Activated naive CD8-positive, alpha-beta T cell (primary cell): ENCODE measurements at regions not wholly inside any gene's neighbourhood (a gene's known extent, or its start where the extent isn't known, plus 50 kb on each side); places are given as distances from the start of the nearest gene placed in this dataset.
"Not testable (repeated sequence)": the region's sequence is repeated elsewhere in the genome, so short reads cannot be mapped to it uniquely, and the experiment has no call there.

Experiments used
- H3K27ac Mint-ChIP-seq: one replicate; pipeline ENCODE4 v1.8.0; 2021; ENCODE audit warnings: mixed read lengths
- H3K27me3 Mint-ChIP-seq: one replicate; pipeline ENCODE4 v1.8.0; 2021; ENCODE audit warnings: mixed read lengths
- H3K36me3 Mint-ChIP-seq: one replicate; pipeline ENCODE4 v1.8.0; 2021; ENCODE audit warnings: mixed read lengths
- H3K4me1 Mint-ChIP-seq: one replicate; pipeline ENCODE4 v1.8.0; 2021; ENCODE audit warnings: low read depth, mixed read lengths
- H3K4me3 Mint-ChIP-seq: one replicate; pipeline ENCODE4 v1.8.0; 2021; ENCODE audit warnings: mild to moderate bottlenecking, mixed read lengths
- H3K9me3 Mint-ChIP-seq: one replicate; pipeline ENCODE4 v1.8.0; 2021; ENCODE audit warnings: low read depth, mixed read lengths

DNA sequence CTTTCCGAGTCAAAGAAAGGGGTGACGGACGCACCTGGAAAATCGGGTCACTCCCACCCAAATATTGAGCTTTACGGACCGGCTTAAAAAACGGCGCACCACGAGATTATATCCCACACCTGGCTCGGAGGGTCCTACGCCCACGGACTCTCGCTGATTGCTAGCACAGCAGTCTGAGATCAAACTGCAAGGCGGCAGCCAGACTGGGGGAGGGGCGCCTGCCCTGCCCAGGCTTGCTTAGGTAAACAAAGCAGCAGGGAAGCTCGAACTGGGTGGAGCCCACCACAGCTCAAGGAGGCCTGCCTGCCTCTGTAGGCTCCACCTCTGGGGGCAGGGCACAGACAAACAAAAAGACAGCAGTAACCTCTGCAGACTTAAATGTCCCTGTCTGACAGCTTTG lies 1416.9 kb downstream of the SLITRK5 start:
- H3K4me1 Mint-ChIP-seq, H3K27ac Mint-ChIP-seq, H3K27me3 Mint-ChIP-seq, H3K36me3 Mint-ChIP-seq, H3K9me3 Mint-ChIP-seq, H3K4me3 Mint-ChIP-seq: not testable (repeated sequence)

DNA sequence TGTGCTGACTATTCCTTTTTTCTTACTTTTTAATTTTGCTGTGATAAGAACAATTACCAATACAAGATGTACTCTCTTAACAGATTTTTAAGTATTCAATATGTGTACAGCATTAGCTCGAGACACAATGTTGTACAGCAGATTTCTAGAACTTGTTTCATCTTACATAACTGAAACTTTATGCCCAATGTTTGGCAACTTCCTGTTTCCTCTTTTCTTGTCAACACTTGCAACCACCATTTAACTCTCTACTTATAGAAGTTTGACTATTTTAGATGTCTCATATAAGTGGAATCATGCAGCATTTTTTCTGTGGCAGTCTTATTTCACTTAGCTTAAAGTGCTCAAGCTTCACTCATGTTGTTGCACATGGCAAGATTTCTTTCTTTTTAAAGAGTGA lies 1426.8 kb downstream of the SLITRK5 start:
- no peak overlapping the region for H3K4me3 Mint-ChIP-seq
- no peak overlapping the region for H3K27ac Mint-ChIP-seq
- no peaks in the 10 kb centered on the region for H3K36me3 Mint-ChIP-seq
- peaks cover 5% of the 10 kb centered on the region for H3K4me1 Mint-ChIP-seq
- no peaks in the 10 kb centered on the region for H3K27me3 Mint-ChIP-seq
- H3K9me3 Mint-ChIP-seq: no peaks in the 10 kb centered on the region

DNA sequence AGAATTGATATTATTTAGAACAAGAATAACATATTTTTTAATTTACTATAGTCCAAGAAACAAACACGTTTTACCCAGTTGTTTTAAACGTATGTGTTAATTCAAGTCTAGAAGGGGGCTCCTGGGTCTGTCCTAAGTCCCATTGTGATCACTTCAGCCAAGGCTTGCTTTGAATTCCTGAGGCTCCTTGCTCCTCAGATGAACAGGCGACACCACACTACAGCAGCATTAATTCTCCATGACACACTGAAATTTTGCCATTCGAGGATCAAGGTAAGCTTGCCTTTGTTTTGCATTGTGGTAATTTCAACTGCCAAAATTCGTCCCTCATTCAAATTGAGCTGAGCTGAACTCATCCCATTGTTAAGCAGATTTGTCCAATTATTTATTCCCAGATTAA lies 1442.6 kb downstream of the SLITRK5 start:
- Mint-ChIP-seq H3K4me1 (no peaks in the 10 kb centered on the region), H3K9me3 (no peaks in the 10 kb centered on the region), H3K4me3 (no peak overlapping the region), H3K27me3 (no peaks in the 10 kb centered on the region), H3K36me3 (no peaks in the 10 kb centered on the region), H3K27ac (no peak overlapping the region)

DNA sequence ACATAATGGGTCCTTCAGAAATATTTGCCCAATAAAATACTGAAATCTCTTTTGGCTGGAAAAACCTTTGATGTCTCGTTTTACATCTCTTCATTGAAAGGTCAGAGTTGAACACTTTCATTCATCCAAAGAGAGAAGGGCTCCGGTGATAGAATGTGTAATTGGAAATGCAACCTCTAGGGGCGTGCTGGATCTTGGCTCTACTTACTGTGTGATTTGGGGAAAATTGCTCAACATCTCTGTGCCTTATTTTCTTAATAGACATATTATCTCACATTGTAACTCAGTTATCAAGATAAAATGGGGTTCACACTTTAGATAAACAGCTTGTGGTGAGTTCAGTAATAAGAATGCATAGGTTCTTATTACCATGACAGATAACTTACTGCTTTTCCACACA lies 1444.1 kb downstream of the SLITRK5 start:
- H3K27me3 Mint-ChIP-seq: no peaks in the 10 kb centered on the region
- no peak overlapping the region for H3K27ac Mint-ChIP-seq
- H3K4me3 Mint-ChIP-seq: no peak overlapping the region
- no peaks in the 10 kb centered on the region for H3K9me3 Mint-ChIP-seq
- no peaks in the 10 kb centered on the region for H3K36me3 Mint-ChIP-seq
- no peaks in the 10 kb centered on the region for H3K4me1 Mint-ChIP-seq

DNA sequence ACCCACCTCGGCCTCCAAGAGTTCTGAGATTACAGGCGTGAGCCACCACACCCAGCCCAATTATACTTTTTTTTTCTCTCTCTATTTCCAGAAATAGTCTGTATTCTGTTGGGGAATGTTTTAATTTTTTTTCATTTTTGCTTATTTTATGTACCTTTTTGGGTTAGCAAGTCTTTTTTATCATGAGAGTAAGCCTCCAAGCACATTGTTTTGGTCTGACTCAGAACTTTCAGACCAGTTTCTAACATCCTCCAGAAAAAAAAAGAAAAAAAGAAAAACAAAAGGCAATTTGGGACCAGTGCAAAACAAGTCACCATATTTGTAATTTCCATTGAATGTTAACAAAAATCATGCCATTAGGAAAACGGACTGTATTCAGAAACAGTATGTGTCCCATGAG lies 1465.5 kb downstream of the SLITRK5 start:
- H3K9me3 Mint-ChIP-seq: no peaks in the 10 kb centered on the region
- H3K36me3 Mint-ChIP-seq: no peaks in the 10 kb centered on the region
- H3K4me1 Mint-ChIP-seq: no peaks in the 10 kb centered on the region
- no peak overlapping the region for H3K27ac Mint-ChIP-seq
- H3K4me3 Mint-ChIP-seq: no peak overlapping the region
- no peaks in the 10 kb centered on the region for H3K27me3 Mint-ChIP-seq

DNA sequence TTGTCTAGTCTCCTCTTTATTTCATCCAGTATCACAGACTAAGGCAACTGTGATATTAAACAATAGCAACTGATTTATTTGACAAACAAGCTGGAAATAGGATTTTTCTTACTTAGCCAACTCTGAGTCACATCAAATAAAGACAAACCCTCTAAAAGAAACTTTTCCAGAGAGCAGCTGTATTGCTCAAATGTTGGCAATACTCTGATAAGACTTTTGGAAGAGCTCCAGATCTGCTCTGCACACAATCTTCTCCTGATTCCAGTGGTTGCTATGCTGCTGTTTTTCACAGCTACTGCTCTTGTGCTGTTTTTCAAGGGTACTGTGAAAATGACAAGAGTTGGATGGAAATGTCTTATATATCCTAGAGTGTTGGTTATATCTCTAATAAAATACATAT lies 1479.2 kb downstream of the SLITRK5 start:
- H3K4me3 Mint-ChIP-seq: no peak overlapping the region
- no peaks in the 10 kb centered on the region for H3K4me1 Mint-ChIP-seq
- H3K27me3 Mint-ChIP-seq: no peaks in the 10 kb centered on the region
- no peaks in the 10 kb centered on the region for H3K36me3 Mint-ChIP-seq
- H3K9me3 Mint-ChIP-seq: no peaks in the 10 kb centered on the region
- no peak overlapping the region for H3K27ac Mint-ChIP-seq

DNA sequence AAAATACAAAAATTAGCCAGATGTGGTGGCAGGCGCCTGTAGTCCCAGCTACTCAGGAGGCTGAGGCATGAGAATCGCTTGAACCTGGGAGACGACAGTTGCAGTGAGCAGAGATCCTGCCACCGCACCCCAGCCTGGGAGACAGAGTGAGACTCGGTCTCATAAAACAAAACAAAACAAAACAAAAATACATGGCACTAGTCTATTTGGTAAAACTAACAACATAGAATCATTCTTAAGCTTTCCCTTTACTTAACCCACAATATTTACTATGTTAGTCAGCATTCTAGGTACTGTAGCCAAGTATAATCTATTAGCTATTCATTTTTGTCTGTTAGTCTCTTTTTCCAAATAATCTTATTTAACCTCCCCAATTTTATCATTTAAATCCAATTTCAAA lies 1482.8 kb downstream of the SLITRK5 start:
- Mint-ChIP-seq H3K27ac (no peak overlapping the region), H3K9me3 (no peaks in the 10 kb centered on the region), H3K4me1 (no peaks in the 10 kb centered on the region), H3K4me3 (no peak overlapping the region), H3K27me3 (no peaks in the 10 kb centered on the region), H3K36me3 (no peaks in the 10 kb centered on the region)

DNA sequence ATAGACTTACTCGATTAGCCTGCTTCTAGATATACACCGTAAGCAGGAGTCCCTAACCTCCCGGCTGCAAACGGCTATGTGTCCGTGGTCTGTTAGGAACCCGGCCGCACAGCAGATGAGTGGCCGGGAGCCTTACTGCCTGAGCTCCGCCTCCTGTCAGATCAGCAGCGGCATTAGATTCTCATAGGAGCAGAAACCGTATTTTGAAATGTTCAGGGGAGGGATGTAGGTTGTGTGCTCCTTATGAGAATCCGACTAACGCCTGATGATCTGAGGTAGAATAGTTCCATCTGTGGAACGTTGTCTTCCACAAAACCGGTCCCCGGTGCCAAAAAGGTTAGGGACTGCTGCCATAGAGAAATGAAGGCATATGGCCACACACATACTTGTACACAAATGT lies 1491.9 kb downstream of the SLITRK5 start:
- no peaks in the 10 kb centered on the region for H3K36me3 Mint-ChIP-seq
- no peak overlapping the region for H3K27ac Mint-ChIP-seq
- H3K27me3 Mint-ChIP-seq: no peaks in the 10 kb centered on the region
- H3K9me3 Mint-ChIP-seq: no peaks in the 10 kb centered on the region
- H3K4me3 Mint-ChIP-seq: no peak overlapping the region
- no peaks in the 10 kb centered on the region for H3K4me1 Mint-ChIP-seq

DNA sequence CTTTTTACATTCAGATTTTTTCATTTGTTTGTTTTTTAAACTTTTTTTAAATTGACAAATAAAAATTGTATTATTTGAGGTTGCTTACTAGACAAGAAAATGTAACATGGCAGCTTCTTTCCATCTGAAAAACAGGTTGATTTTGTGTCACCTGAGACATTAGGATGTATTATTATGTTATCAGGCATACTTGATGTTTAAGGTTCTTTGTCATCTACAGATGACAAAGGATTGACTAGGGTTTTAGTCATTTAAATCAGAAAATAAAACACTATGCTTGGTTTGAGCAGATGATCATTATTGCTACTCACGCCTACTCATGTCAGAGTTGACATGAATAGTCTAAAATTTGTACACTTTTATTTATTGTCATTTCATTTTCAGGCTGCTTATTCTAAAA lies 1494.5 kb downstream of the SLITRK5 start:
- H3K9me3 Mint-ChIP-seq: no peaks in the 10 kb centered on the region
- H3K27ac Mint-ChIP-seq: no peak overlapping the region
- H3K4me1 Mint-ChIP-seq: no peaks in the 10 kb centered on the region
- H3K4me3 Mint-ChIP-seq: no peak overlapping the region
- no peaks in the 10 kb centered on the region for H3K36me3 Mint-ChIP-seq
- H3K27me3 Mint-ChIP-seq: no peaks in the 10 kb centered on the region

DNA sequence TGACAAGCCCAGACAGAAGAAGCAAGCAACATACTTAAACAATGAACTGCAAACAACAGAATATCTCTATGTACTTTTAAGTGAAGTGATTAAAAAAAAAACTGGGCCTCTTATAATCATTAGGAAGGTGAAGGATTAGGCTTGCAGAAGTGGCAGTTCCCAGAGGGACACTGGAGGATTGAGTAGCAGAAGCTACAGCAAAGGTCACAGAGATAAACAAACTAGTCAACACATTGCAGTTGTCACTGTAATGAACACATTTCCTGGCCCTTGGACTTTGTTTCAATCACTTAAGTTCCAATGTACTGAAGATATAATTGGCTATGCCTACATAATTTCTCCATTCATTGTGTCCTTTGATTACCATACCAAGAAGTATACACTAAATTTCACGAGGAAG lies 1498.8 kb downstream of the SLITRK5 start:
- Mint-ChIP-seq H3K4me3 (no peak overlapping the region), H3K27ac (no peak overlapping the region), H3K36me3 (no peaks in the 10 kb centered on the region), H3K4me1 (no peaks in the 10 kb centered on the region), H3K27me3 (no peaks in the 10 kb centered on the region), H3K9me3 (peaks cover 9% of the 10 kb centered on the region)

DNA sequence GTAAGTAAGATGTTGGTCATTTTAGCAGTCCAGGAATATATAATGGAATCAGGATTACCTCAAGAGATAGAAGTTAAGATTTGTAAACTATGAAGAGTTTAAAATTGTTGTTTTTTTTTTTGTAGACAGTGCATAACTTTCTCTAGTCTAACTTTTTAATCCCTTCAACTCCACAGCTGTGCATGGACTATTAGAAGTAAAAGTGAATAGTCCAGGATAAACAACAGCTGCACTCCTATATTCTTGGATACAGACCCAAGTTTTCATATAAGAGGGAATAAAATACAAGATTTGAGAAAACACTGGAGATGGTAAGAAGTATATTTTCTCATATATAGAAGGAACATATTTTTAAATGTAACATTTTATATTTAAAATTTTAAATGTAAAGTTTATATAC lies 1509.9 kb downstream of the SLITRK5 start:
- H3K9me3 Mint-ChIP-seq: no peaks in the 10 kb centered on the region
- H3K4me3 Mint-ChIP-seq: no peak overlapping the region
- no peak overlapping the region for H3K27ac Mint-ChIP-seq
- H3K4me1 Mint-ChIP-seq: no peaks in the 10 kb centered on the region
- no peaks in the 10 kb centered on the region for H3K27me3 Mint-ChIP-seq
- no peaks in the 10 kb centered on the region for H3K36me3 Mint-ChIP-seq

DNA sequence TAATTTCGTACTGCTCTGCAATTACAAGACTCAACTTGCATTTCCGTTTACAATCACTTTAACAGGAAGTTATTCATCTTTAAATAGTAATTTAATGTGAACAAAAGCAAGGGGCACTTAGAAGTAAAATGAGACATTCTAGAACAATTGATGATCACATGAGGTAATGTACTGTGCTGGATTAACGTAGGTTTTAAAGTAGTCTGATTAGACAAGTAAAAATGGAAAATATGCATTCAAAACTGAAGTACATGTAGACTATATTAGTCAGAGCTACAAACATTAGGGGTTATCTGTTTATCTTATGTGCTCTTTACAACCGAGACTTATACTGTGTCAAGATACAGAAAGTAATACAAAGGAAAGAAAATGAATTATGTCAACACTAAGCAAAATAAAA lies 1528.0 kb downstream of the SLITRK5 start:
- Mint-ChIP-seq H3K9me3 (peaks cover 7% of the 10 kb centered on the region), H3K27ac (no peak overlapping the region), H3K36me3 (no peaks in the 10 kb centered on the region), H3K4me3 (no peak overlapping the region), H3K4me1 (no peaks in the 10 kb centered on the region), H3K27me3 (no peaks in the 10 kb centered on the region)

DNA sequence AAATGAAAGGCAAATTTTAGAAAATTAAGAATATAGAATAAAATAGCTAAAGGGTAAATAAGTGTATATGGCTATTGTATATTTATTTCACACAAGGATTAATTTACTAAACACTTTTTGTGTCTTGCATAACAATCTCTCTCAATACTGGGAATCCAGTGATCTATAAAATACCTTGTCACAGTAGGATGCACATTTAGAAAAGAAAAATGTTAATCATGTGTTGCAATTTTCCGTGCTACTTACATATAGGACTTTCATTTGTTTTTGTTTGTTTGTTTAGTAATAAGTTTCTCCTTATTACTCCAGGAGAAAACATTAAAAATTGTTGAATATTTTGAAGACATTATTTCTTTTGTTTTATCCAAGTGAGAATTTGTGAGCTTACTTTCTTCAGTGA lies 1533.3 kb downstream of the SLITRK5 start:
- H3K27me3 Mint-ChIP-seq: no peaks in the 10 kb centered on the region
- H3K27ac Mint-ChIP-seq: no peak overlapping the region
- no peaks in the 10 kb centered on the region for H3K4me1 Mint-ChIP-seq
- H3K36me3 Mint-ChIP-seq: no peaks in the 10 kb centered on the region
- no peaks in the 10 kb centered on the region for H3K9me3 Mint-ChIP-seq
- H3K4me3 Mint-ChIP-seq: no peak overlapping the region

DNA sequence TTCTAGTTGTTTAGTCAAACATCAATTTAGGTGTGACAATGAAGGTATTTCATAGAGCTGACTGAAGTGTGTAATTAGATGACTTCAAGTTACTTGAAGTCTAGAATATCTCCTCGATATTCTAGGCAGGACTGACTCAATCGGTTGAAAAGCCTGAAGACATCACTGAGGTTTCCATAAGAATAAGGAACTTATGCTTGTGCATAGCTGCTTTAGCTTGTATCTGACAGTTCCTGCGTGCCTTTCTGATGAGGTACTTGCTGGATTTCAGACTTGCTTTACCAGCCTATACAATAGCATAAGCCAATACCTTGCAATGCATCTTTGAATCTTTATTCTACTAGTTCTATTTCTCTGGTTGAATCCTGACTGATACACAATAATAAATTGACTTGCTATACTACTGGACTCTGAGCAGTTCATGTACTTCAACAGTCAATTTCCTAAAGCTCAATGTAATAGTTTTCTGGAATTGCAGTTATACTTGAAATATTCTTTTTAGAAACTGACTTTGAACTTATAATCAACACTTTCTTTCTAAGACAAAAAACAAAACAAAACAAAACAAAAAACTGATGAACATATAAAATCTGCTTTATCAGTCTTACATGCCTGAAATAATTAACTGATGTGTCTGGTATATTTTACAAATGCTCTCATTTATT lies 1534.8 kb downstream of the SLITRK5 start:
- Mint-ChIP-seq H3K9me3 (no peaks in the 10 kb centered on the region), H3K4me1 (no peaks in the 10 kb centered on the region), H3K4me3 (no peak overlapping the region), H3K27me3 (no peaks in the 10 kb centered on the region), H3K27ac (no peak overlapping the region), H3K36me3 (no peaks in the 10 kb centered on the region)

DNA sequence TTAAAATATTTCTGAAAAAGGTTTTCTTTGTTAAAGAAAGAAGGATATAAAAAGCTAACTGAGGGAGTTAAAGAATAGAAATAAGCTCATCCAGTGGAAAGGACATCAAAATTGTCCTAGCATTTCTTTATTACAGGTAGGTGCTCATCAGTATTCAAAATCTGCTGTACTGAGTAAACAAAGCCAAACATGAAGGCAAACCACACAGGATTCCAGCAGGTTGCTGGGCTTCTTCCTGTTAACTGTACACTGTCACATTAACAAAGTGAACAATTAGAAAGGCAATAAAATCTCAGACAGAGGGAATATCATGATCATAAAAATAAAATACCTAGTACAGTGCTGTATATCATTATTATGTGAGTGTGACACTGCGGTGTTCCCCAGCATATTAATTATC lies 1541.0 kb downstream of the SLITRK5 start:
- H3K27ac Mint-ChIP-seq: no peak overlapping the region
- no peaks in the 10 kb centered on the region for H3K36me3 Mint-ChIP-seq
- peaks cover 5% of the 10 kb centered on the region for H3K9me3 Mint-ChIP-seq
- no peak overlapping the region for H3K4me3 Mint-ChIP-seq
- no peaks in the 10 kb centered on the region for H3K4me1 Mint-ChIP-seq
- H3K27me3 Mint-ChIP-seq: no peaks in the 10 kb centered on the region

DNA sequence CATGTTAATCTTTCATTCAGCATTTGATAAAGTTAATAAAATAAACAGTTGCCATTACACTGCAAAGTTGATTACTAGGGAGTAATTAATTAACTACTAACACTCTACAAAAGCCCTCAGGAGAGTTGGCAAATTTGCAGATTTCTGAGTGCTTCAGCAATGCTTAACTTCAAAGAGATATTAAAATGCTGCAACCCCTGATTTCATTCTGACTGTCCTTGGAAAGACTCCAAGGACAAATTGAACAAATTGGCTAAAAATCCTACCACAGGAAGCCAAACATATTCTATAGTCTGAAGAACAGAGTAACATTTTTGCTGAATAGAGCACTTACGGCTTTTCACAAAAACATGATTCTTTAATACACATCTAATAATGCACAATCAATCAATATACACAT lies 1543.0 kb downstream of the SLITRK5 start:
- Mint-ChIP-seq H3K36me3 (no peaks in the 10 kb centered on the region), H3K27me3 (no peaks in the 10 kb centered on the region), H3K4me3 (no peak overlapping the region), H3K4me1 (no peaks in the 10 kb centered on the region), H3K27ac (no peak overlapping the region), H3K9me3 (peaks cover 5% of the 10 kb centered on the region)
